ENCODE measurements at regions not wholly inside any gene's neighbourhood (a gene's known extent, or its start where the extent isn't known, plus 50 kb on each side); places are given as distances from the start of the nearest gene placed in this dataset.

GRCh38 chr1:63134501-63135173 is 187.7 kb upstream of the FOXD3 start:
- no peak for TF ChIP-seq CTCF (IDR thresholded peaks at IDR 0.05; ENCODE audit: insufficient read depth, low read length, poor library complexity, severe bottlenecking)
- DNase-seq (ENCODE audit: extremely low read depth, insufficient read length) = no peak
- no peaks in the 10 kb centered on the region for H3K36me3 ChIP-seq (ENCODE audit: control insufficient read depth, insufficient read depth, low read length)
- H3K27me3 ChIP-seq (replicated peaks; ENCODE audit: control insufficient read depth, insufficient read depth, low read length) = no peaks in the 10 kb centered on the region
- no peak overlapping the region for H3K4me3 ChIP-seq (replicated peaks; ENCODE audit: low read depth, low read length)

GRCh38 chr1:63135174-63135512 is 187.2 kb upstream of the FOXD3 start:
- Histone ChIP-seq H3K4me3 (replicated peaks; ENCODE audit: low read depth, low read length) (no peak overlapping the region), H3K36me3 (ENCODE audit: control insufficient read depth, insufficient read depth, low read length) (no peaks in the 10 kb centered on the region), H3K27me3 (replicated peaks; ENCODE audit: control insufficient read depth, insufficient read depth, low read length) (no peaks in the 10 kb centered on the region)
- DNase-seq (ENCODE audit: extremely low read depth, insufficient read length) = no peak
- TF ChIP-seq CTCF (IDR thresholded peaks at IDR 0.05; ENCODE audit: insufficient read depth, low read length, poor library complexity, severe bottlenecking) = no peak

- no peaks in the 10 kb centered on the region for H3K27me3 ChIP-seq (replicated peaks; ENCODE audit: control insufficient read depth, insufficient read depth, low read length)
Observed at GRCh38 chr1:63135801-63136200, 186.6 kb upstream of the FOXD3 start.

GRCh38 chr1:63142001-63142400 is 180.4 kb upstream of the FOXD3 start:
- Histone ChIP-seq H3K36me3 (ENCODE audit: control insufficient read depth, insufficient read depth, low read length) (no peaks in the 10 kb centered on the region), H3K4me3 (replicated peaks; ENCODE audit: low read depth, low read length) (no peak overlapping the region), H3K27me3 (replicated peaks; ENCODE audit: control insufficient read depth, insufficient read depth, low read length) (no peaks in the 10 kb centered on the region)
- no peak for TF ChIP-seq CTCF (IDR thresholded peaks at IDR 0.05; ENCODE audit: insufficient read depth, low read length, poor library complexity, severe bottlenecking)
- no peak for DNase-seq (ENCODE audit: extremely low read depth, insufficient read length)

More at GRCh38 chr1:63135801-63136200, 186.6 kb upstream of the FOXD3 start:
- Histone ChIP-seq H3K4me3 (replicated peaks; ENCODE audit: low read depth, low read length) (no peak overlapping the region), H3K36me3 (ENCODE audit: control insufficient read depth, insufficient read depth, low read length) (no peaks in the 10 kb centered on the region)
- DNase-seq (ENCODE audit: extremely low read depth, insufficient read length) = no peak
- no peak for TF ChIP-seq CTCF (IDR thresholded peaks at IDR 0.05; ENCODE audit: insufficient read depth, low read length, poor library complexity, severe bottlenecking)

GRCh38 chr1:63143482-63143881 is 178.9 kb upstream of the FOXD3 start:
- no peak for TF ChIP-seq CTCF (IDR thresholded peaks at IDR 0.05; ENCODE audit: insufficient read depth, low read length, poor library complexity, severe bottlenecking)
- no peak for DNase-seq (ENCODE audit: extremely low read depth, insufficient read length)
- Histone ChIP-seq H3K27me3 (replicated peaks; ENCODE audit: control insufficient read depth, insufficient read depth, low read length) (no peaks in the 10 kb centered on the region), H3K36me3 (ENCODE audit: control insufficient read depth, insufficient read depth, low read length) (no peaks in the 10 kb centered on the region), H3K4me3 (replicated peaks; ENCODE audit: low read depth, low read length) (no peak overlapping the region)

- H3K4me3 ChIP-seq (replicated peaks; ENCODE audit: low read depth, low read length) = no peak overlapping the region
- no peaks in the 10 kb centered on the region for H3K27me3 ChIP-seq (replicated peaks; ENCODE audit: control insufficient read depth, insufficient read depth, low read length)
- H3K36me3 ChIP-seq (ENCODE audit: control insufficient read depth, insufficient read depth, low read length) = no peaks in the 10 kb centered on the region
- no peak for DNase-seq (ENCODE audit: extremely low read depth, insufficient read length)
- no peak for TF ChIP-seq CTCF (IDR thresholded peaks at IDR 0.05; ENCODE audit: insufficient read depth, low read length, poor library complexity, severe bottlenecking)
Observed at GRCh38 chr1:63147783-63148182, 174.6 kb upstream of the FOXD3 start.

Data from GM06990 (cell line).